ENCODE measurements at regions not wholly inside any gene's neighbourhood (a gene's known extent, or its start where the extent isn't known, plus 50 kb on each side); places are given as distances from the start of the nearest gene placed in this dataset.

DNA sequence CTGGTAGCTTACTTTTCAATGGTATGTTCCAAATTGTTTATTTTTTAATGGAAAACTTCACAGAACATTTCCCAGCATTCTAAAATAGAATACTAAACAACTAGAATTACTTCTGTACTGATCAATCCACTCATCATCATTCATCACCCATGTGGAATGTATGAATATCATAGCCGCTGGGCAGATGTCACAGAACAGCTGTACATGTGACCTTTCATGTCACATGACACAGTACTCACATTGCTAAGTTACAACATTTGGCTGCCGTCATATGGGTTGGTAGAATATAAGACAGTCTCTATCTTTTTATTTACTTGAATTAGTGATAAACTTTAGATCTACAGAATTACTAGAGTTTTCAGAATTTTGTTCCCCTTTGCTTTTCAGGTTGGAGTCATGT, 387.6 kb downstream of the ZEB2 start:
- Histone ChIP-seq H3K27ac (ENCODE audit: low read depth, low read length) (no peak overlapping the region), H3K27me3 (ENCODE audit: low read length) (no peaks in the 10 kb centered on the region), H3K4me2 (ENCODE audit: low read depth, low read length, poor library complexity, severe bottlenecking) (no peak overlapping the region), H3F3A (ENCODE audit: insufficient read depth) (no peaks in the 10 kb centered on the region), H4K20me1 (ENCODE audit: low read depth, low read length) (no peaks in the 10 kb centered on the region), H3K9ac (ENCODE audit: low read length) (no peak overlapping the region), H2AFZ (ENCODE audit: low read depth, low read length, severe bottlenecking) (no peak overlapping the region), H3K9me3 (ENCODE audit: insufficient read depth, low read length) (no peaks in the 10 kb centered on the region), H3K79me2 (ENCODE audit: insufficient read depth, low read length) (no peaks in the 10 kb centered on the region), H3K36me3 (ENCODE audit: low read length) (no peaks in the 10 kb centered on the region), H3K9me2 (replicated peaks; ENCODE audit: insufficient read depth, low read length) (no peaks in the 10 kb centered on the region), H3K4me3 (ENCODE audit: insufficient read depth, low read length, poor library complexity, severe bottlenecking) (no peak overlapping the region)
- TF ChIP-seq EZH2phosphoT487 (conservative IDR thresholded peaks at IDR 0.05; ENCODE audit: low read length) (no peak), CTCF (IDR thresholded peaks at IDR 0.05; ENCODE audit: insufficient read depth, low read length, poor library complexity, severe bottlenecking) (no peak)

DNA sequence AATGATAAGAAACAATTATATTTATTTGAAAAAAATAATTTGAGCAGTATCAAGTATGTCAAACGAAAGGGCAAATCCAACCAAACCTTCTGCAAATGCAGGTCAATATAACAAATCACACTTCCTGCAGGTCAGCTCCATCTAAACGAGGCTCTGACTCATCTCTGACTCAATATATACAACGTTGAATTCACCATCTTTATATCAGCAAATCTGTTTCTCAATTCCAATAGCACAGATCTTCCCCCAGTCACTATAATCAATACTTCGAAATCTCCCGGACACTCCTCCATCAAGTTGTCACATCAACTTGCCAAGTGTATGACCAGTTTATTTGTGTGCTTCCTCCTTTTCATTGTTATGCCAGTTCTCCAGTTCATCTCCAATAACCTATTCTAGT, 388.9 kb downstream of the ZEB2 start:
- Histone ChIP-seq H3K9me2 (replicated peaks; ENCODE audit: insufficient read depth, low read length) (no peaks in the 10 kb centered on the region), H3K4me2 (ENCODE audit: low read depth, low read length, poor library complexity, severe bottlenecking) (no peak overlapping the region), H3K27me3 (ENCODE audit: low read length) (no peaks in the 10 kb centered on the region), H3F3A (ENCODE audit: insufficient read depth) (no peaks in the 10 kb centered on the region), H3K4me3 (ENCODE audit: insufficient read depth, low read length, poor library complexity, severe bottlenecking) (no peak overlapping the region), H3K27ac (ENCODE audit: low read depth, low read length) (no peak overlapping the region), H3K9me3 (ENCODE audit: insufficient read depth, low read length) (no peaks in the 10 kb centered on the region), H3K36me3 (ENCODE audit: low read length) (no peaks in the 10 kb centered on the region), H2AFZ (ENCODE audit: low read depth, low read length, severe bottlenecking) (no peak overlapping the region), H4K20me1 (ENCODE audit: low read depth, low read length) (no peaks in the 10 kb centered on the region), H3K79me2 (ENCODE audit: insufficient read depth, low read length) (no peaks in the 10 kb centered on the region), H3K9ac (ENCODE audit: low read length) (no peak overlapping the region)
- TF ChIP-seq CTCF (IDR thresholded peaks at IDR 0.05; ENCODE audit: insufficient read depth, low read length, poor library complexity, severe bottlenecking), result no peak
- TF ChIP-seq EZH2phosphoT487 (conservative IDR thresholded peaks at IDR 0.05; ENCODE audit: low read length), result no peak

DNA sequence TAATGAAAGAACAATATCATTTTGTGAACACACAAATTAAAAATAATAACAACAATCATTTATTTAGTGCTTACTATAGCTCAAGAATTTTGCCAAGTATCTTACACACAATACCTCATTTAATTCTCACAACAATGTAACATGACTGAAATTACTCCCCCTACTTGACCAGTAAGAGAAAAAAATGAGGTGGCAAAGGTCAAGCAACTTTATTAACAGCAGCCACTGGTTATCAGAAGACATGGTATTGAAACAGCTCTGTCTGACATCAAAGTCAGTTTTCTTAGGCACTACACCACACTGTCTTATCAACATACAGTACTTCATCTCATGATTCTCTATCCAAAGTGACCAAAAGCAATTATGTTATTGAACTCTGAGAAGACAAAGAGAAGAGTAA, 389.4 kb downstream of the ZEB2 start:
- no peaks in the 10 kb centered on the region for H3K36me3 ChIP-seq (ENCODE audit: low read length)
- TF ChIP-seq EZH2phosphoT487 (conservative IDR thresholded peaks at IDR 0.05; ENCODE audit: low read length) (no peak), CTCF (IDR thresholded peaks at IDR 0.05; ENCODE audit: insufficient read depth, low read length, poor library complexity, severe bottlenecking) (no peak)
- H3K27ac ChIP-seq (ENCODE audit: low read depth, low read length), result no peak overlapping the region
- no peaks in the 10 kb centered on the region for H3K79me2 ChIP-seq (ENCODE audit: insufficient read depth, low read length)
- no peaks in the 10 kb centered on the region for H3K9me2 ChIP-seq (replicated peaks; ENCODE audit: insufficient read depth, low read length)
- H3F3A ChIP-seq (ENCODE audit: insufficient read depth), result no peaks in the 10 kb centered on the region
- H3K27me3 ChIP-seq (ENCODE audit: low read length), result no peaks in the 10 kb centered on the region
- H3K9ac ChIP-seq (ENCODE audit: low read length), result no peak overlapping the region
- no peak overlapping the region for H2AFZ ChIP-seq (ENCODE audit: low read depth, low read length, severe bottlenecking)
- no peak overlapping the region for H3K4me3 ChIP-seq (ENCODE audit: insufficient read depth, low read length, poor library complexity, severe bottlenecking)
- no peaks in the 10 kb centered on the region for H3K9me3 ChIP-seq (ENCODE audit: insufficient read depth, low read length)
- H4K20me1 ChIP-seq (ENCODE audit: low read depth, low read length), result no peaks in the 10 kb centered on the region
- no peak overlapping the region for H3K4me2 ChIP-seq (ENCODE audit: low read depth, low read length, poor library complexity, severe bottlenecking)

All from SU-DHL-6 (cell line).